Calu3 (cell line): ENCODE measurements at regions not wholly inside any gene's neighbourhood (a gene's known extent, or its start where the extent isn't known, plus 50 kb on each side); places are given as distances from the start of the nearest gene placed in this dataset.
"Not testable (repeated sequence)": the region's sequence is repeated elsewhere in the genome, so short reads cannot be mapped to it uniquely, and the experiment has no call there.

ENCODE experiments used
- BruUV-seq: library from RNA; stranded (reverse); fragments of 400-500 nt; replicated peaks from 2 replicates; lab custom pipeline; 2021; lab: Mats Ljungman, UMichigan
- CTCF ChIA-PET: fragments of 300-600 bp; sonication (Branson Sonifier 250); formaldehyde crosslinking; loops from one replicate; lab custom pipeline; 2022; ENCODE audit warnings: antibody characterized with exemption; lab: Charles Lee
- DNase-seq: peaks from one replicate; pipeline ENCODE4 v3.0.0; 2022
- H3K27ac Mint-ChIP-seq: one replicate; pipeline ENCODE4 v1.8.0; 2022; ENCODE audit warnings: mixed read lengths; ENCODE audit not compliant: unreplicated experiment
- H3K27me3 Mint-ChIP-seq: one replicate; pipeline ENCODE4 v1.8.0; 2022; ENCODE audit warnings: mixed read lengths; ENCODE audit not compliant: unreplicated experiment
- H3K36me3 Mint-ChIP-seq: one replicate; pipeline ENCODE4 v1.8.0; 2022; ENCODE audit warnings: mild to moderate bottlenecking, moderate library complexity, mixed read lengths; ENCODE audit not compliant: insufficient read depth, unreplicated experiment
- H3K4me1 Mint-ChIP-seq: one replicate; pipeline ENCODE4 v1.8.0; 2022; ENCODE audit warnings: mild to moderate bottlenecking, low read depth, mixed read lengths; ENCODE audit not compliant: unreplicated experiment
- H3K4me3 Mint-ChIP-seq: one replicate; pipeline ENCODE4 v1.8.0; 2022; ENCODE audit warnings: mild to moderate bottlenecking, low read depth, moderate library complexity, mixed read lengths; ENCODE audit not compliant: unreplicated experiment
- H3K9me3 Mint-ChIP-seq: one replicate; pipeline ENCODE4 v1.8.0; 2022; ENCODE audit warnings: low read depth, mixed read lengths; ENCODE audit not compliant: unreplicated experiment
- CTCF ChIP-seq: fragments of 200-600 bp; IDR thresholded peaks from one replicate; pipeline ENCODE4 v1.8.0; 2022; ENCODE audit warnings: antibody characterized with exemption; ENCODE audit not compliant: unreplicated experiment
- intact Hi-C: fragments of 100-400 bp; cut with micrococcal nuclease; formaldehyde crosslinking; loops from one replicate; pipeline ENCODE4 v1.10.0; 2022; ENCODE audit not compliant: unreplicated experiment

- Mint-ChIP-seq H3K9me3 (no peaks in the 10 kb centered on the region), H3K27me3 (no peaks in the 10 kb centered on the region), H3K27ac (no peak overlapping the region), H3K4me3 (no peak overlapping the region), H3K4me1 (no peaks in the 10 kb centered on the region), H3K36me3 (no peaks in the 10 kb centered on the region)
- TF ChIP-seq CTCF = no peak
- CTCF ChIA-PET = no interaction called here
- intact Hi-C loops = no loop called here
- BruUV-seq = no TSS peak
- no peak for DNase-seq
Observed at GRCh38 chr9:73437758-73438157, 286.1 kb downstream of the ANXA1 start.

- not testable (repeated sequence) for BruUV-seq
Observed at GRCh38 chr9:73439839-73440238, 288.2 kb downstream of the ANXA1 start.

GRCh38 chr9:73441223-73441622, 289.6 kb downstream of the ANXA1 start:
- H3K27ac Mint-ChIP-seq = no peak overlapping the region
- no peak for DNase-seq
- intact Hi-C loops = no loop called here
- no peaks in the 10 kb centered on the region for H3K4me1 Mint-ChIP-seq
- H3K9me3 Mint-ChIP-seq = no peaks in the 10 kb centered on the region
- no peak for TF ChIP-seq CTCF
- CTCF ChIA-PET = no interaction called here
- no peaks in the 10 kb centered on the region for H3K27me3 Mint-ChIP-seq
- H3K36me3 Mint-ChIP-seq = no peaks in the 10 kb centered on the region
- BruUV-seq = no TSS peak
- no peak overlapping the region for H3K4me3 Mint-ChIP-seq

More at GRCh38 chr9:73439839-73440238, 288.2 kb downstream of the ANXA1 start:
- H3K36me3 Mint-ChIP-seq, intact Hi-C loops, H3K27me3 Mint-ChIP-seq, H3K27ac Mint-ChIP-seq, H3K9me3 Mint-ChIP-seq, H3K4me3 Mint-ChIP-seq, DNase-seq, H3K4me1 Mint-ChIP-seq: not testable (repeated sequence)
- CTCF ChIA-PET = interaction anchor here (0.7 kb wide), 1 partner anchor 205 kb away, joined by 3 read pairs; no protein-coding TSS in a partner anchor

GRCh38 chr9:73441890-73442818, 290.5 kb downstream of the ANXA1 start:
- intact Hi-C loops = no loop called here
- no peak for TF ChIP-seq CTCF

GRCh38 chr9:73444821-73445220, 293.2 kb downstream of the ANXA1 start:
- TF ChIP-seq CTCF = no peak
- Mint-ChIP-seq H3K27me3 (no peaks in the 10 kb centered on the region), H3K4me3 (no peak overlapping the region), H3K36me3 (no peaks in the 10 kb centered on the region), H3K9me3 (no peaks in the 10 kb centered on the region), H3K4me1 (no peaks in the 10 kb centered on the region), H3K27ac (no peak overlapping the region)
- CTCF ChIA-PET = interaction anchor here (0.6 kb wide), 1 partner anchor 1128 kb away, joined by 3 read pairs; no protein-coding TSS in a partner anchor
- intact Hi-C loops = no loop called here
- no TSS peak for BruUV-seq
- no peak for DNase-seq

More at GRCh38 chr9:73441890-73442818, 290.5 kb downstream of the ANXA1 start:
- no peak for DNase-seq
- CTCF ChIA-PET = interaction anchor here (0.6 kb wide), 1 partner anchor 124 kb away, joined by 3 read pairs; no protein-coding TSS in a partner anchor
- no TSS peak for BruUV-seq
- H3K4me1 Mint-ChIP-seq = no peaks in the 10 kb centered on the region
- no peaks in the 10 kb centered on the region for H3K36me3 Mint-ChIP-seq
- no peaks in the 10 kb centered on the region for H3K9me3 Mint-ChIP-seq
- H3K27ac Mint-ChIP-seq = no peak overlapping the region
- H3K4me3 Mint-ChIP-seq = no peak overlapping the region
- H3K27me3 Mint-ChIP-seq = no peaks in the 10 kb centered on the region

GRCh38 chr9:73445384-73445783, 293.7 kb downstream of the ANXA1 start:
- CTCF ChIA-PET, H3K36me3 Mint-ChIP-seq, H3K9me3 Mint-ChIP-seq, BruUV-seq, intact Hi-C loops, H3K27ac Mint-ChIP-seq, H3K4me1 Mint-ChIP-seq, H3K4me3 Mint-ChIP-seq, H3K27me3 Mint-ChIP-seq, DNase-seq: not testable (repeated sequence)
